DMS53 treated with DMSO at 0.1 percent for 48 hours (cell line): ENCODE measurements at regions not wholly inside any gene's neighbourhood (a gene's known extent, or its start where the extent isn't known, plus 50 kb on each side); places are given as distances from the start of the nearest gene placed in this dataset.

Experiments
- DNase-seq: peaks from one replicate; lab custom pipeline; 2025; ENCODE audit not compliant: unreplicated experiment; lab: John Stamatoyannopoulos, UW

DNA sequence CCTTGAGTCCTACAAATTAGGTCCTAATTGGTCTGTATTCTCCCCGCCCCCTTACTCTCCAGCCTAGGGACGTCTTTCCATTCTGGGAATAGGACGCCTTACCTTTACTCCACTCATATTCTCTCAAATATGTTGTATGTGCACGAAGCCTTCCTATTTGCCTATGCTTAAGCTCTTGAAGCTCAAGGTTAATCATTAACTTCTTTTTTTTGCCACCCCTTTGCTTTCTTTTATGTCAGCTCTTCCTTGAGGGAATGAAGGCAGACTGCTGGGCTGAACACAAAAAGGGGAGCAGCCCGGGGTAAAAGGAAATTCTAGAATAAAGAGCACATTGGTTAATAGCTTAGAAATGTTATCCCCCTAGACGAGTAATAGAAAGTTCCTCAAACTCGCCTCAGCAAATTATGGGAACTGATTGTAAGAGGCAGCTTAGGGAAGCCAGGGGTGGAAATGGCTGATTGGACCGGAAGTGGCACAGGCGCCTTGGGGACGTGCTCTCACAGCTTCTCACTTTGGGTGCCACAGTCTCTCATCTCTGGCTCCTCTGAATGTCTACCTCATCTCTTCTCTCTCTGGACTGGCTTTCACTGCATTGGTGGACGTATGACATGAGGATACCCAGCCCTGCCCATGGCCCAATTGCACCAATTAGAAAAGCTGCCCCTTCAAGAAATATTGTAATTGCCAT is 122.3 kb upstream of the IL12B start:
- DNase-seq, result peak; percentile 91

DNA sequence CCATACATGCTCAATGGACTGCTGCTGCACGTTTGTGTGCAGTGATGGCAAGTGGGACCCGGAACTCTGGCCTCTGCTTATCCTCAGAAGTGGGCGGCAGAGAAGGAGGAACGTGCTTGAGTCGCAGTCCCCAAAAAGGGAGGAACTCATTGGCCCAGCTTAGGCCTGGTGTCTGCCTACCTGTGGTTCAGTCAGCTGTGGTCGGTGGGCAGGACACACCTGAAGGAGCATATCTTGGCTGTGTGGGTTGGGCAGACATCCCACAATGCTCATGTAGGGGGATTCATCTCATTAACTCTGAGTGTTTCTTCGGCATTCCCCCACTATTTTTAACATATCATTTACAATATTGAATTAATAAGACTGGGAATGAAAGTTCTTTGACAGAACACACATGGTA is 122.9 kb upstream of the IL12B start:
- DNase-seq, result no peak

DNA sequence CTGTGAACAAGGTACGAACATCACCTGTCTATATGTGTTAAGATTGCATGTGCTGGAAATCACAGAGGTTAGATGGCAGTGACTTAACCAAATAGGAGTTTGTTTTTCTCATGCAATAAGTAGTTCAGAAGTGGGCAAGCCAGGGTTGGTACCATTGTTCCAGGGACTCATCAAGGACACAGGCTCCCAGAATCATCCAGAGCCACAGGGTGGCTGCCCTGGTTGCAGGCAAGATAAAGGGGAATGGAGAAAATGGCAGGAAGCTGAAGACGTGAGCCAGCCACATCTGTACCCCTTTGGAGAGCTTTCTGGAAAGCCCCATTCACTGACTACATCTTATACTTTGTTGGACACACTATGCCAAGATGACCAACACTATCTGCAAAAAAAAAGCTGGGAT is 126.0 kb upstream of the IL12B start:
- DNase-seq, result no peak

DNA sequence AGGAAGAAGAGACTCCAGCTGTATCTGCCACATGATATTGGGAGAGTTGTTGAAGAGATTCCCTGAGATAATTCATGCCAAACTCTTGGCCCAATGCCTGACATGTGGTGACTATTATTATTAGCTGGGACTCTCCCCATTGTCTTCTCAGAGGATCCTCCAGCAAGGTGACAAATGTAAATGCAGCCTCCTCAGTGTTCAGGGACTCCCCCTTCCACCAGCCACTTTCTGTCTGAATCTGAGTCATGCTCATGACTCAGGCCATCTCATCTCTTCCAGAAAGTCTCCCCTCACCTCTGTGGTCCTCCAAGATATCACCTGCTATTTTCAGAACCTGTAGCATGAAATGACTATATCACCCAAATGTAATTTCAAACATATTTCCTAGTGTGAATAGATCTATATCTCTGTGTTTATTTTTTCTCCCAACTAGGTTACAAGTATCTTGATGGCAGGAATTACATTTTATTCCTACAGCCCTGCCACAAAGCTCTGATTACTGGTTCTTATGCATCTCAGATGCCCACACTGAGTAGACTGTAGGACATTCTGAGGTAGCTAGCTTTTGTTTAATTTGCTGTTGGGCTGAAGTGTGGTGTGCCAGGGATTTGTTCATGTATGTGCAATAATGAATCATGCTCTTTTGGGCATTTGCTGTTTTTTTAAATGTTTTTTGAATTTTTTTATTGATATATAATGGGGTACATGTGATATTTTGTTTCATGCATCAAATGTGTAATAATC is 126.6 kb upstream of the IL12B start:
- DNase-seq, result peak; percentile 53

DNA sequence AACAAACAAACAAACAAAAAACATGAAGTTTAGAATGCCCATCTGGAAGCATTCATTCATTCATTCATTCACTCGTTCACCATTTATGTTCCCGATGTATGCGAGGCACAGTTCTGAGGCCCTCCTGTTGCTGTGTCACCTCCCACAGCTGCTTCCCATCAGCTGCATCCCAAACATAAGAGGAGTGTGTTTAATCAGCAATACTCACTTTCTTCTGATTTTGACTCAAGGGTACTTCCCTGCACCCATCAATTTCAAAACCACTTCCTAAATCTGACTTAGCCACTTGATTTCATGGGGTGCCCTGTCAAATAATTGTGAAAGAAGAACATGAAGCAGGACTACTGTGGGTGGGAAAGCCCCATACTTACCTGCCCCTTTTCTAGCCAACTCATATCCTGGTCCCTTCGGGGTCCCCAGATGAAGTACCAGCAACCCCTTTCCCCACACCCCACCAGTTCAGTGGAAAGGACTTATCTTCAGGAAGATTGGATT is 128.0 kb upstream of the IL12B start:
- DNase-seq, result no peak

DNA sequence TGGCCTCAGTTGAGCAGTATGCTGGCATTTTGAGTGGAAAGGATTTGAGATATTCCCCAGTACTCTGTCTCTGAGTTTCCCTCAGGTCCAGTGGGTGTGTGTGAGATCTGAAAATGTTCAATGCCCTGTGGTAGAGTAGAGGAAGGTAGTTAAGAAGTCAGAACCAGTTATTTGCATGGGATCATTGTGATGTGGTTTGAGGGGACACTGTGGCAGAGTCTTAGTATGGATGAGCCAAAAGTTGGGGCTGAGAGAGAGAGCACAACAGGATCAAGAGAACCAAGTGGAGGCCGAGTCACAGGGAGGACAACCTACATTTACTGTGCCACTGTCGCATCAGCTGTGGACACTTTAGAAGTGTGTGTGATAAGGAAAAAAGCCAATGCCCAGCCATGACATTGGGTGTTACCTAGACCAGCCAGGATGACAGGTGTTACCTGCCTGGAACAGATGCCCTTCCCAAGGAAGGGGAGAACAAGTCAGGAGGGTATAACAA is 128.9 kb upstream of the IL12B start:
- no peak for DNase-seq

DNA sequence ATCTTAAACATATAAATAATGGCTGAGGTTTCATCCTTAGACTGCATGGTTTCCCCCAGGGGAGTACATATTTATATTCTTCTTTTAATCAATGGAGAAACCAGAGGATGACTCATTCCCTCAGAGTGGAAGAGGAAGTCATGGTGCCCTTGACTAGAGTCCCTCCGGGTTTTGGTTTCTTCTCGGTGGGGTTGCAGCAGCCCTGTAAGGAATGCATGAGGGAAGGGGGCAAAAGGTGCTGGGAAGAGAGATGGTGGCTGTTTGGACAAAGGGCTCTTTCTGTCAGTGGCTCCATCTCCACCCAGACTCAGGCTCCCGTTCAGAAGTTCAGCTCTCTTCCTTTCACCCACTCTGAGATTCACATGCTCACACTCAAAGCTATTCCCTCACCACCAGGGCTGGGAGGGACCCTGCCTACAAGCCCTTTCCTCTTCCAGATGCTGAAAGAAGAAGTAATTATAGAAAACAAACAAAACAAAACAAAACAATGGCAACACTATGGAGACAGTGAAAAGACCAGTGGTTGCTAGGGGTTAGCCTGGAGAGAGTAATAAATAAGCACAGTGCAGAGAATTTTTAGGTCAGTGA is 129.8 kb upstream of the IL12B start:
- peak; percentile 29 for DNase-seq

DNA sequence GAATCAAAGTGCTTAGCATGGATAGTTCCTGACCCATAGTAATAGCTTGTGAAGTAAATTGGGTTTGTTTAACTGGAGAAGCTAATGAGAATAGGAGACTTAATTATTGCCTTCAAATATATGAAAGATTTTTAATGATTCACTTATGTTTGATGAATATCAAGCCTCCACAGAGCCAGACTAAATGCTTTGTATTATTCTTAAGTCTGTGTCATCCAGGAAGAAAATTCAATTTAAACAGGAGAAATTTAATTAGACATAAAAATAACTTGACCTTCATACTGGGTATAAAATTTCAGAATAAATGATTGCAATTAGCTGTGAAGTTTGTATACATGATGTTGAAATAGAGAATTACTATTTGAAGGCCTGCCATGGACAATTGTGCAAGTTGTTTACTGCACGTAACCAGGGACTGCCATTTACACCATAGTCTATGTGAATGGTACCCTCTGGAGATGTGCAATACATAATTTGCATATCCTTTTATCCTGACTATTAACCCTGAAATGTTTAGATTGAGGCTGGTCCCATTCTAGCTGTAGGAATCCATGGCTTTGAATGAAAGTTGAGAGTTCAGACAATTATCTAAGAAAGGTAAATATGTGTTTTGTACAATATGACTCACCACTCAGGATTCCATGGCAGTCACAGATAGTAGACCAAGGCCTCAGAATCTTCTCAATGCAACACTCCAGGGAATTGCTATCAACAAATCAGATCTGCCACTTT is 133.5 kb upstream of the IL12B start:
- DNase-seq, result peak; percentile 83

DNA sequence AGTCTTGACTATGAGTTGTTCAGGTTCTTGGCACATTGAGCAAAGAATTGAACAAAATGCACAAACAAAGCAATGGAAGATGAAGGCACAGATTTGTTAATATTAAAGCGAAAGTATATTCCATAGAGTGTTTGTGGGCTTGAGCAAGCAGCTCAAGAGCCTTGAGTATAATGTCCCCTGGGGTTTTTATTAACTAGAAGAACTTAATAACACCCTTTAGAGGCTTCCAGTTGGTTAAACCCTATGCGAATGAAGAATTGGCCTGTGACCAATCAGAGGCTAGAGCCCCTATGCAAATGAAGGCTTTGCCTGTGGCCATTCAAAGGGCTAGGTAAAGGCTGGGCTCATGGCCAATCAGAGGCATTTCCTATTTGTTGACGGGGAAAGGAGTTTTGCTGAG is 135.3 kb upstream of the IL12B start:
- DNase-seq, result no peak

DNA sequence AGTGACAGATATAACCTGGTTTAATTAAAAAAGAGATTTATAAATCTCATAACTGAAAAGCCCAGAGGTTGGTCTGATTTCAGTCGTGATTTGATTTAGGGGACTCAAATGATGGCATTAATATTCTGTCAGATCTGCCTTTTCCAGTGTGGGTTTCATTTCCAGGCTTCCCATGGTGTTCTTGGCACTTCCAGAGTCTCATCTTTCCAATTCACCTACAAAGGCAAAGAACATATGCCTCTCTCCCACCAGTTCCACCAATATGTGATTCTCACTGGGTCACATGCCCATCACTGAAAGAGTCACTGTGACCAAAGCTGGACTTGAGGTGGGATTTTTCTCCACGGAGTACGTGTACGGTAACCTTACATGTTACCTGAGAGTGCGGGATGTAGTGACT is 137.4 kb upstream of the IL12B start:
- DNase-seq, result no peak

DNA sequence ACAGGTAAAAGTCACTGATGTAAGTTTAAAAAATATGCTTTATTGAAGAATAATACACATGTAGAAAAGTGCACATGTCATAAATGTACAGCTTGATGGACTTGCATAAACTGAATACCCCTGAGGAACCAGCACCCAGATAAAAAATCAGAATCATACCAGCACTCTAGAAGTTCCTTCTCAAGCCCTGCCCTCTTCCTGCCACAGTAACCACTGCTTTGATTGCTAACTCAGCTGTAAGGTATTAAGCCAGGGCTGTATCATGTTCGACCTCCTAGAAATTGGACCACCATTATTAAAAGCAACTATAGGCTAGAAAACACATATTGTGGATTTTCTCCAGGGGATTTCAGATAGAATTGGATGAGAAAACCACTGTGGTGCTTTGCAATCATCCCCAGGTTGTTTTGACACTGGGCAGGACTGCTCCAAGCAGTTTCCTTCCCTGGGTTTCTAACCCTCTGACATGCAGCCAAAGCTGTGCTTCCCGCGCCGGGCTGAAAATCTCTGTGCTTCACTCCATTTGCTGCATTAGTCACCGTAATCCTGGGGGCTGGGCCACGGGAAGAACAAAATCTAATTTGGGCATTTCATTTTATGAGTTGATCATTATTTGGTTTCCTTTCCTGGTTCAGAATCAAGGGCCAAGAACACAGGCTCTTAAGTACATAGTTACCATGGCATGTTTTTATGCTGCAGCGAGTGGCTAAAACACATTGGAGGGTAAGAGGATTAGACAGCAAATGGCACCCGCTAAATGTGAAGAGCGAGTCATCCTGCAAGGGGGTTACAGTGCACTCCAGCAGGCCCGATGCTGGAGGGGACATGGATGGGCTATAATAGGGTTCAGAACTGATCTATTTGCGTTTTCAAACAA is 139.4 kb upstream of the IL12B start:
- DNase-seq, result no peak

DNA sequence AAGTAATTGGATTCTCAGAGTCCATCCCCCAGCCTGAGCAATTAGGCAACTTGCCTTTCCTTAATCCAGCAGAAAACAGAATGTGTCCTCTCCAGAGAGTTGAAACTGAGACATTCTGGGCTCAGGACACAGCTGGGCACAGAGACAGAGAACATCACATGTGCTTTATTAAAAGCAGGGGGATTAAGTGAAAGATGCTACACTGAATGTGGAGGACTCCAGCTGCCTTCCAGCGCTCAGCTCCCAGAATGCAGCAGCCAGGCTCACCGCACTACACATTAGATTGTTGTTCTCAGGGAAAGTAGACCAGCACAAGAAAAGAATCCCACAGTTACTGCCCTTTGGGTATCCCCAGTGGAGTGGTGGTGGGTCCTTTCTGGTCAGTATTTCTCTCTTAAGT is 141.6 kb upstream of the IL12B start:
- DNase-seq, result no peak

DNA sequence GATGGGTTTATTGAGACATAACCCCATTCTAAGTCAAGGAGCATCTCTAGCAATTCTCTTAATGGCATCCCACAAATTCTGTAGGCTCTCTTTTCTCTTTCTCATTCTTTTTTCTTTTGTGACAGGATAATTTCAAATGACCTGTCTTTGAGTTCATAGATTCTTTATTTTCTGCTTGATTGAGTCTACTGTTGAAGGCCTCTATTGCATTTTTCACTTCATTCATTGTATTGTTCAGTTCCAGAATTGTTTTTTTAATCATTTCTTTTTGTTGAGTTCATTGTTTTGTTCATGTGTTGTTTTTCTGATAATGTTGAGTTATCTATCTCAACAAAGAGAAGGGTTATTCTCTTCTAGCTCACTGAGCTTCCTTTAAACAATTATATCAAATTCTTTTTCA is 144.7 kb upstream of the IL12B start:
- no peak for DNase-seq

DNA sequence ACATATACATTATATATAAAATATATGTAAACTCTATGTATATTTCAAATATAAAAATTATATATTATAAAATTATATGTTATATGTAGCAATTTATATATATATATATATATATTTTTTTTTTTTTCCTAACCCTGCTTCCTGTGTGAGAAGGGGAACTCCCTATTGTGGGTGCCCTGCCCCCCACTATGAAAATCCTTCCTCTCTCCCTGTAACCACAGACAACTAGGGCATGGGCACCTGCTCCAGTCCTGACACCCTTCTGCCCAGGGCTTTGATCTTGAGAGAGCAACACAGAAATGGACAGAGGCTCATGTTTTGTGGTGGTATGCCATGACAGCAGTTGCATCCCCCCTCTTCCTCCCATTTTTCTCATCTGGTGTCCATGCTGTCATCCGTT is 148.7 kb upstream of the IL12B start:
- no peak for DNase-seq

DNA sequence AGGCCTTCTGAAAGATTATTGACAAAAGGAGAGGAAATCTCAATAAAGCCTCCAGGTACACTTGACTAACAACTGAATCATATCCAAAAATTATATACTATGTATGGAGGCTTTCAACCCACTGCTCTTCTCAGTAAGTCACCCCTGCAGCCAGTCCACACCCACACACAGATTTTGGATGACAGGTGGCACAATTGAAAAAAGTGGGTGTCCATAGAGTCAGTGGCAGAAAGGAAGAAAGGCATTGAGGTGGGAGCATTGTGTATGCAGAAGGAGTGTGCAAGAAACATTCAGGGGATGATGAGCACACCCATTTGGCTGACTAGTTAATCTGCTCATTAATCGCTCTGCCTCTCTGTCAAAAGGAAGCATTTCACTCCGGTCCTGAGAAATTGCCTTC is 150.6 kb upstream of the IL12B start:
- no peak for DNase-seq

DNA sequence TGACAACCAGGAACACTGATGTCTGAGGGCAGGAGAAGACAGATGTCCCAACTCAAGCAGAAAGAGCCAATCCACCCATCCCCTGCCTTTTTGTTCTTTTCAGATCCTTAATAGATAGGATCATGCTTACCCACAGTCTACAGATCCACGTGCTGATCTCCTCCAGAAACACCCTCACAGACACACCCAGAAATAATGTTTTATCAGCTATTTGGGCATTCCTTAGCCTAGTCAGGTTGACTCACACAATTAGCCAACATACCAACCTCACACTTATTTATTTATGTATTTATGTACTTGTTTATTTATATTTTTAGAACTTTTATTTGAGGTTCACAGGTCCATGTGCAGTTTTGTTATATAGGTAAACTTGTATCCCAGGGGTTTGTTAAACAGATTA is 151.5 kb upstream of the IL12B start:
- DNase-seq, result no peak

DNA sequence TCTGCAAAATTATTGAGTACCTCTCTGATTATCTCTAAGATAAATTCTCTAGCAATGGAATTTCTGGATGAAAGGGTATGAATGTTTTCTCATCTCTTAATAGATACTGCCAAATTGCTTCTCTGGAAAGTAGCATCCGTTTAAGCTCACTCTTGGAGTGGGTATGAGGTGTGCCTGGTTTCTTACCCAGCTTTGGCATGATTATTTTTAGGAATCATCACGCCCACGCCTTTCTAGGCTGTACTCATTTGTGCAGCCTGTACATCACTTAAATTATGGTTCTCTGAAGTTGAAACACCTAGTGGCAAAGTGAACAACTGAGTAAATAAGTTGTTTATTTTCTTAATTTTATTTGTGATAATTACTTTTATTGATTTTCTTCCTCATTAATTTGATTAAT is 156.5 kb upstream of the IL12B start:
- no peak for DNase-seq

DNA sequence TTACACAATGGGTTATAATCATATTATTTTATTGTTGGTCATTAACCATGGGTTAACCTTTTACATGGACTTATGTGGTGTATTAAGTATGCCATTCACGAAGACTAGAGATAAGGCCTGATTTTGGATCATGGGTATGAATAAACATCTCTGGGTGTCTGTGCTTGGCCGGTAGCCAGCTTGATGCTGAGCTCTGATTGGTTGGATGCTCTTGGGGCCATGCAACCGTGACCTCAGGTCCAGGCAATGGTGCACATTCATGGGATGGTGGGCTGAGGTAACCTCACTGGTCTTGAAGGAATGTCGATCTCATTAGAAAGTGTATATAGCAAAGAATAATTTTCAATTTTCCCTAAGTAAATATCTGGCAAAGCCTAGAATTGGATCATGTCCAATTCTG is 158.2 kb upstream of the IL12B start:
- no peak for DNase-seq

DNA sequence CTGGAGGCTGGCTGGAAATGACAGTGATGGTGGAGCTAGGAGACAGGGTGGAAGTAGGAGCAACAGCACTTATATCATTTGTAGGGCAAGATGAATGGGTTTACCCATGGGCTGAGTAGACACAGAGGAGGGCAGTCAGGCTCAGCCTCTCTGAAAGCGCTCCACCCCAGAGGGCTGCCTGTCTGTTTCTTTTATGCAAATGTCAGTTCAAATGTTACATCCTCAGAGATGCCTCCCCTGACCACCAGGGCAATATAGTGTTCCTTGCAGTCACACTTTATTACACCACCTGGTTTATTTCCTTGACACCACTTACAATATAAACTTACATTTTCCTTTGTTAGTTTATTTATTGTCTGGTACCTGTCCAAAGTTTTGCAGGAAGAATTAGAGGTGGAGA is 159.5 kb upstream of the IL12B start:
- no peak for DNase-seq

DNA sequence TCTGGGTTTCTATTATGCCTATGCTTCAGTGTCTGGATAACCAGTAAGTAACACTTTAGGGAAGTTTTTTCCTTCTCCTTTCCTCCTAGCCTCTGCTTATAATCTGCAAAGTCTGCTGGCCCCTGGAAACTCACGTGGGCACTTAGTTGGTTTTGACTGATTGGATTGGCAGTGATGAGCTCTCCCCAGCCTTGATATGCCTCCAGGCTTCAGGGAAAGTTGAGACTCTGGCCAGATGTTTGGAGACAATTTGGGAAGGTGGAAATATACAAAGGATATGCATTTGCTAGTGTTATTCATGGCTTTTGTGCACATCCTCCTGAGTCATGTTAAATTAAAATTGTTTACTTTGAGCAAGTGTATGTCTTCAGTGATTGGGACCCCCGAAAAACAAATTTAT is 160.2 kb upstream of the IL12B start:
- no peak for DNase-seq

DNA sequence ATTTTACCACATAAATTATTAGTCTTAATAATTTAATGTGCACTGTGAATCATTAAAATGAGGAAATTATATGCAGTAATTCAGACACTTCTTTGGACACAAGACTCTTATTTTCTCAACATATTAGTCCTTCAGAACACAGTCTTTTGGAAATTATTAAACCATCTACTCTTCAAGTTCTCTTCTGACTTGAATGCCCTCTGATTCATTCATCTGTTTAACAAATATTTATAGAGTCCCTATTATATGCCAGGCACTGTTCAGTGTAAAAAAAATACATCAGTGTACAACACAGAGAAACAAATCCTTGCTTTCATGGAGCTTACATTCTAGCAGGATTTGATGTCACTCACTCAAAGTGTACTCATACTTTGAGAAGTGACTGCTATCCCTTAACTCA is 163.4 kb upstream of the IL12B start:
- no peak for DNase-seq
